ENCODE measurements at regions not wholly inside any gene's neighbourhood (a gene's known extent, or its start where the extent isn't known, plus 50 kb on each side); places are given as distances from the start of the nearest gene placed in this dataset.

- no TSS peak for BruUV-seq (replicated peaks)
- no peak for DNase-seq (ENCODE audit: low spot score)
- CTCF ChIA-PET (ENCODE audit: unreplicated experiment), result interaction anchor here (1.0 kb wide), 1 partner anchor 14 kb away, joined by 3 read pairs; no protein-coding TSS in a partner anchor
- Histone ChIP-seq H3K4me1 (ENCODE audit: insufficient read depth, low read length, poor library complexity, severe bottlenecking) (peaks cover 4% of the 10 kb centered on the region), H3K36me3 (ENCODE audit: insufficient read depth, low read length) (no peaks in the 10 kb centered on the region), H3K27ac (ENCODE audit: low read depth, low read length, poor library complexity, severe bottlenecking) (no peak overlapping the region), H3K9me2 (ENCODE audit: insufficient read depth, low read length) (no peaks in the 10 kb centered on the region), H3K9me3 (ENCODE audit: low read length) (no peaks in the 10 kb centered on the region), H3K4me2 (ENCODE audit: low read length) (no peak overlapping the region), H3K4me3 (ENCODE audit: low read depth, low read length, poor library complexity, severe bottlenecking) (no peak overlapping the region), H4K20me1 (ENCODE audit: insufficient read depth, low read length) (no peaks in the 10 kb centered on the region), H3K79me2 (ENCODE audit: insufficient read depth, low read depth, low read length) (no peaks in the 10 kb centered on the region), H2AFZ (ENCODE audit: low read length) (no peak overlapping the region)
- intact Hi-C loops (cut with micrococcal nuclease; ENCODE audit: unreplicated experiment), result loop anchor here (10.0 kb wide), 1 partner anchor 756 kb away; no protein-coding TSS in a partner anchor
- POLR2A ChIA-PET, result interaction anchor here (0.6 to 0.7 kb wide), 3 partner anchors 67 to 964 kb away, joined by 3 to 5 read pairs (median 4); no protein-coding TSS in a partner anchor
- no peak for TF ChIP-seq EZH2phosphoT487 (IDR thresholded peaks at IDR 0.05; ENCODE audit: borderline replicate concordance, low read depth, low read length)
- TF ChIP-seq CTCF (conservative IDR thresholded peaks at IDR 0.05; ENCODE audit: low read length), result no peak
These were observed 405.5 kb downstream of the RPS24 start for GRCh38 chr10:78438907-78439809.

GRCh38 chr10:78441010-78441409 lies 407.3 kb downstream of the RPS24 start:
- Histone ChIP-seq H3K27ac (ENCODE audit: low read depth, low read length, poor library complexity, severe bottlenecking) (no peak overlapping the region), H3K4me1 (ENCODE audit: insufficient read depth, low read length, poor library complexity, severe bottlenecking) (no peaks in the 10 kb centered on the region), H2AFZ (ENCODE audit: low read length) (no peak overlapping the region), H4K20me1 (ENCODE audit: insufficient read depth, low read length) (no peaks in the 10 kb centered on the region), H3K9me2 (ENCODE audit: insufficient read depth, low read length) (no peaks in the 10 kb centered on the region), H3K36me3 (ENCODE audit: insufficient read depth, low read length) (no peaks in the 10 kb centered on the region), H3K4me2 (ENCODE audit: low read length) (no peak overlapping the region), H3K4me3 (ENCODE audit: low read depth, low read length, poor library complexity, severe bottlenecking) (no peak overlapping the region), H3K79me2 (ENCODE audit: insufficient read depth, low read depth, low read length) (no peaks in the 10 kb centered on the region), H3K9me3 (ENCODE audit: low read length) (no peaks in the 10 kb centered on the region)
- DNase-seq (ENCODE audit: low spot score), result no peak
- no TSS peak for BruUV-seq (replicated peaks)
- intact Hi-C loops (cut with micrococcal nuclease; ENCODE audit: unreplicated experiment), result loop anchor here (5.0 kb wide), 1 partner anchor 394 kb away; no protein-coding TSS in a partner anchor
- CTCF ChIA-PET (ENCODE audit: unreplicated experiment), result no interaction called here
- no peak for TF ChIP-seq EZH2phosphoT487 (IDR thresholded peaks at IDR 0.05; ENCODE audit: borderline replicate concordance, low read depth, low read length)
- no peak for TF ChIP-seq CTCF (conservative IDR thresholded peaks at IDR 0.05; ENCODE audit: low read length)
- POLR2A ChIA-PET, result no interaction called here

GRCh38 chr10:78441694-78442093 lies 408.0 kb downstream of the RPS24 start:
- Histone ChIP-seq H4K20me1 (ENCODE audit: insufficient read depth, low read length) (no peaks in the 10 kb centered on the region), H3K9me2 (ENCODE audit: insufficient read depth, low read length) (no peaks in the 10 kb centered on the region), H3K4me1 (ENCODE audit: insufficient read depth, low read length, poor library complexity, severe bottlenecking) (no peaks in the 10 kb centered on the region), H2AFZ (ENCODE audit: low read length) (no peak overlapping the region), H3K4me2 (ENCODE audit: low read length) (no peak overlapping the region), H3K79me2 (ENCODE audit: insufficient read depth, low read depth, low read length) (no peaks in the 10 kb centered on the region), H3K27ac (ENCODE audit: low read depth, low read length, poor library complexity, severe bottlenecking) (no peak overlapping the region), H3K4me3 (ENCODE audit: low read depth, low read length, poor library complexity, severe bottlenecking) (no peak overlapping the region), H3K36me3 (ENCODE audit: insufficient read depth, low read length) (no peaks in the 10 kb centered on the region), H3K9me3 (ENCODE audit: low read length) (no peaks in the 10 kb centered on the region)
- ChIA-PET CTCF (ENCODE audit: unreplicated experiment) (no interaction called here), POLR2A (no interaction called here)
- no peak for DNase-seq (ENCODE audit: low spot score)
- BruUV-seq (replicated peaks), result no TSS peak
- TF ChIP-seq CTCF (conservative IDR thresholded peaks at IDR 0.05; ENCODE audit: low read length) (no peak), EZH2phosphoT487 (IDR thresholded peaks at IDR 0.05; ENCODE audit: borderline replicate concordance, low read depth, low read length) (no peak)
- intact Hi-C loops (cut with micrococcal nuclease; ENCODE audit: unreplicated experiment), result loop anchor here (5.0 kb wide), 1 partner anchor 394 kb away; no protein-coding TSS in a partner anchor

Data from OCI-LY7 (cell line).